HCT116 (cell line): ENCODE measurements at regions not wholly inside any gene's neighbourhood (a gene's known extent, or its start where the extent isn't known, plus 50 kb on each side); places are given as distances from the start of the nearest gene placed in this dataset.

Source experiments
- ATAC-seq: fragments of 200-7000 bp; cut with Tn5 transposase; 2 replicates; pipeline ENCODE4 v1.9.1; 2020; ENCODE audit warnings: mild to moderate bottlenecking, moderate library complexity
- BruUV-seq: library from RNA; stranded (reverse); fragments of 400-500 nt; replicated peaks from 2 replicates; lab custom pipeline; 2021; lab: Mats Ljungman, UMichigan
- CTCF ChIA-PET: fragments of 300-600 bp; sonication (Branson Sonifier 250); formaldehyde crosslinking; loops from one replicate; lab custom pipeline; 2021; ENCODE audit warnings: antibody characterized with exemption; lab: Charles Lee
- POLR2A ChIA-PET: fragments of 300-600, 350-600 bp; sonication (Branson Sonifier 250); formaldehyde crosslinking; loops from one replicate; lab custom pipeline; 2021; ENCODE audit warnings: antibody characterized with exemption; lab: Charles Lee
- RAD21 ChIA-PET, 2 experiments: fragments of 300-600 bp; sonication (Branson Sonifier 250); formaldehyde crosslinking; loops; one replicate each; lab custom pipeline; 2023; ENCODE audit warnings: low total read pairs in 2 of 2; ENCODE audit not compliant: uncharacterized antibody in 2 of 2, unreplicated experiment in 2 of 2, low non-redundant PET in 1 of 2; lab: Charles Lee
- DNase-seq: peaks from one replicate; pipeline ENCODE4 v3.0.0-alpha.2; 2010; ENCODE audit warnings: low read depth, low spot score
- H2AFZ ChIP-seq: fragments of 200-600 bp; shearing (Covaris generic), sonication (generic); 2 replicates; pipeline ENCODE4 v1.6.1; 2017; ENCODE audit warnings: low read depth, mixed run types, mixed read lengths, antibody characterized with exemption, low read length; ENCODE audit not compliant: poor library complexity, severe bottlenecking
- H3K27ac ChIP-seq: 2 replicates; pipeline ENCODE4 v1.5.1; 2012; ENCODE audit warnings: low read depth, low read length
- H3K27me3 ChIP-seq: fragments of 200-600 bp; sonication (generic); 2 replicates; pipeline ENCODE4 v1.6.1; 2016; ENCODE audit warnings: mixed run types, low read length, mixed read lengths; ENCODE audit not compliant: insufficient read depth
- H3K36me3 ChIP-seq, 2 experiments: fragments of 200-500 bp in 1 of 2; fragments of 200-600 bp in 1 of 2; sonication (Bioruptor generic) in 1 of 2; sonication (generic) in 1 of 2; 2 replicates each; pipeline versions ENCODE4 v1.5.1 to v1.6.1; 2014 to 2016; ENCODE audit warnings: low read length in 2 of 2, inconsistent platforms in 1 of 2, mixed read lengths in 1 of 2, mixed run types in 1 of 2; ENCODE audit not compliant: insufficient read depth in 2 of 2, control insufficient read depth in 1 of 2
- H3K4me1 ChIP-seq, 2 experiments: fragments of 200-600 bp in 1 of 2; sonication (generic) in 1 of 2; 2 replicates each; pipeline versions ENCODE4 v1.5.1 to v1.6.1; 2012 to 2017; ENCODE audit warnings: low read length in 2 of 2, inconsistent platforms in 1 of 2, mild to moderate bottlenecking in 1 of 2, mixed read lengths in 1 of 2, mixed run types in 1 of 2, moderate library complexity in 1 of 2; ENCODE audit not compliant: insufficient read depth in 2 of 2, control insufficient read depth in 1 of 2
- H3K4me2 ChIP-seq: fragments of 200-600 bp; sonication (generic); 2 replicates; pipeline ENCODE4 v1.6.1; 2017; ENCODE audit warnings: mixed run types, low read length, mixed read lengths
- H3K4me3 ChIP-seq, 2 experiments: fragments of 200-600 bp in 1 of 2; sonication (generic) in 1 of 2; replicated peaks in 1 of 2; 2 replicates each; pipeline ENCODE4 v1.5.1; 2011 to 2016; ENCODE audit warnings: low read length in 2 of 2, control low read depth in 1 of 2, low read depth in 1 of 2, mild to moderate bottlenecking in 1 of 2, mixed read lengths in 1 of 2, mixed run types in 1 of 2
- H3K79me2 ChIP-seq: fragments of 200-600 bp; sonication (generic); 2 replicates; pipeline ENCODE4 v1.6.1; 2017; ENCODE audit warnings: mild to moderate bottlenecking, mixed run types, low read length, moderate library complexity, mixed read lengths; ENCODE audit not compliant: insufficient read depth
- H3K9ac ChIP-seq: fragments of 200-600 bp; sonication (generic); 2 replicates; pipeline ENCODE4 v1.6.1; 2016; ENCODE audit warnings: low read length, mixed read lengths
- H3K9me2 ChIP-seq: fragments of 200-600 bp; sonication (generic), shearing (Covaris generic); 2 replicates; pipeline ENCODE4 v1.6.1; 2017; ENCODE audit warnings: mixed run types, mild to moderate bottlenecking, moderate library complexity; ENCODE audit not compliant: insufficient read depth
- H3K9me3 ChIP-seq, 2 experiments: fragments of 200-500 bp in 1 of 2; fragments of 200-600 bp in 1 of 2; sonication (Bioruptor generic) in 1 of 2; sonication (generic) in 1 of 2; 2 replicates each; pipeline ENCODE4 v1.6.1; 2014 to 2017; ENCODE audit warnings: low read length in 2 of 2, mixed read lengths in 2 of 2, inconsistent platforms in 1 of 2, low read depth in 1 of 2, mild to moderate bottlenecking in 1 of 2, mixed run types in 1 of 2, moderate library complexity in 1 of 2; ENCODE audit not compliant: control insufficient read depth in 1 of 2, insufficient read depth in 1 of 2
- H4K20me1 ChIP-seq: fragments of 200-600 bp; sonication (generic), shearing (Covaris generic); 2 replicates; pipeline ENCODE4 v1.6.1; 2017; ENCODE audit warnings: mixed run types, mild to moderate bottlenecking, moderate library complexity; ENCODE audit not compliant: insufficient read depth
- CTCF ChIP-seq, 3 experiments: fragments of 200-600 bp in 1 of 3; sonication (generic) in 1 of 3; IDR thresholded peaks in 2 of 3; conservative IDR thresholded peaks in 1 of 3; 2 replicates each; pipeline ENCODE4 v1.5.1; 2012 to 2017; ENCODE audit warnings: low read depth in 2 of 3, low read length in 2 of 3, antibody characterized with exemption in 1 of 3, borderline replicate concordance in 1 of 3, control low read depth in 1 of 3, mild to moderate bottlenecking in 1 of 3, mixed read lengths in 1 of 3, mixed run types in 1 of 3, moderate library complexity in 1 of 3; ENCODE audit not compliant: insufficient read depth in 1 of 3
- ELF1 ChIP-seq: IDR thresholded peaks from 2 replicates; pipeline ENCODE4 v1.6.1; 2012; ENCODE audit warnings: low read depth, borderline replicate concordance
- EZH2phosphoT487 ChIP-seq: fragments of 200-600 bp; IDR thresholded peaks from 2 replicates; pipeline ENCODE4 v1.6.1; 2018; ENCODE audit warnings: antibody characterized with exemption, borderline replicate concordance
- FOSL1 ChIP-seq: IDR thresholded peaks from 2 replicates; pipeline ENCODE4 v1.6.1; 2012; ENCODE audit warnings: low read depth
- JUND ChIP-seq: IDR thresholded peaks from 2 replicates; pipeline ENCODE4 v1.6.1; 2012
- RAD21 ChIP-seq: IDR thresholded peaks from 2 replicates; pipeline ENCODE4 v1.6.1; 2012; ENCODE audit warnings: low read depth, mild to moderate bottlenecking
- REST ChIP-seq: IDR thresholded peaks from 2 replicates; pipeline ENCODE4 v1.6.1; 2012; ENCODE audit warnings: low read depth
- YY1 ChIP-seq: IDR thresholded peaks from 2 replicates; pipeline ENCODE4 v1.6.1; 2011; ENCODE audit warnings: low read length, low read depth, moderate library complexity, mild to moderate bottlenecking; ENCODE audit not compliant: insufficient replicate concordance; ENCODE audit errors: extremely low read depth
- ZFX ChIP-seq: fragments of 450-650 bp; IDR thresholded peaks from 2 replicates; pipeline ENCODE4 v1.6.1; 2017
- ZNF274 ChIP-seq: fragments of 200-500 bp; sonication (Bioruptor generic); IDR thresholded peaks from 2 replicates; pipeline ENCODE4 v1.6.1; 2014; ENCODE audit warnings: mild to moderate bottlenecking, low read depth, low read length, inconsistent platforms
- intact Hi-C: fragments of 100-400 bp; cut with micrococcal nuclease; formaldehyde crosslinking; loops from 2 replicates; pipeline ENCODE4 v1.10.0; 2022
- TF ChIP-seq, protein P1 (sequence below): IDR thresholded peaks from 2 replicates; pipeline ENCODE4 v1.6.1; 2012

- intact Hi-C loops, result no loop called here
- Histone ChIP-seq H4K20me1 (no peaks in the 10 kb centered on the region), H3K4me3 (no peak overlapping the region), H3K9me3 (no peaks in the 10 kb centered on the region), H3K27me3 (peaks cover 48% of the 10 kb centered on the region), H3K9me2 (no peaks in the 10 kb centered on the region), H2AFZ (no peak overlapping the region), H3K9ac (no peak overlapping the region), H3K36me3 (no peaks in the 10 kb centered on the region), H3K4me1 (no peaks in the 10 kb centered on the region), H3K27ac (no peak overlapping the region), H3K4me2 (no peak overlapping the region), H3K79me2 (no peaks in the 10 kb centered on the region)
- ChIA-PET POLR2A (no interaction called here), CTCF (no interaction called here), RAD21 (no interaction called here)
- no peak for DNase-seq
- TF ChIP-seq ZNF274 (no peak), ZFX (no peak), FOSL1 (no peak), YY1 (no peak), REST (no peak), JUND (no peak), CTCF (IDR thresholded peaks at IDR 0.05 in 2 of 3, conservative IDR thresholded peaks at IDR 0.05 in 1 of 3; ENCODE audit: borderline replicate concordance in 1 of 3, insufficient read depth in 1 of 3, low read depth in 2 of 3, low read length in 2 of 3) (no peak), ELF1 (no peak), RAD21 (no peak), EZH2phosphoT487 (no peak)
- TF ChIP-seq, protein P1, sequence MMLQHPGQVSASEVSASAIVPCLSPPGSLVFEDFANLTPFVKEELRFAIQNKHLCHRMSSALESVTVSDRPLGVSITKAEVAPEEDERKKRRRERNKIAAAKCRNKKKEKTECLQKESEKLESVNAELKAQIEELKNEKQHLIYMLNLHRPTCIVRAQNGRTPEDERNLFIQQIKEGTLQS, result no peak
- no peak for ATAC-seq
- no TSS peak for BruUV-seq
Measured at GRCh38 chr20:24762371-24762770, 186.7 kb upstream of the CST7 start.
